Mesenteric fat pad (tissue), 1 donor: ENCODE measurements at regions not wholly inside any gene's neighbourhood (a gene's known extent, or its start where the extent isn't known, plus 50 kb on each side); places are given as distances from the start of the nearest gene placed in this dataset.

Source experiments
- DNase-seq: peaks from one replicate; pipeline ENCODE4 v3.0.0-alpha.2; 2020; ENCODE audit warnings: low spot score
- donor health status: DM: yes; HTN: yes; CAD: no.

GRCh38 chr5:142435410-142436115, 110.7 kb upstream of the SPRY4 start:
- DNase-seq, result no peak

- DNase-seq, result no peak
These were observed 109.4 kb upstream of the SPRY4 start for GRCh38 chr5:142434322-142434612.

DNA sequence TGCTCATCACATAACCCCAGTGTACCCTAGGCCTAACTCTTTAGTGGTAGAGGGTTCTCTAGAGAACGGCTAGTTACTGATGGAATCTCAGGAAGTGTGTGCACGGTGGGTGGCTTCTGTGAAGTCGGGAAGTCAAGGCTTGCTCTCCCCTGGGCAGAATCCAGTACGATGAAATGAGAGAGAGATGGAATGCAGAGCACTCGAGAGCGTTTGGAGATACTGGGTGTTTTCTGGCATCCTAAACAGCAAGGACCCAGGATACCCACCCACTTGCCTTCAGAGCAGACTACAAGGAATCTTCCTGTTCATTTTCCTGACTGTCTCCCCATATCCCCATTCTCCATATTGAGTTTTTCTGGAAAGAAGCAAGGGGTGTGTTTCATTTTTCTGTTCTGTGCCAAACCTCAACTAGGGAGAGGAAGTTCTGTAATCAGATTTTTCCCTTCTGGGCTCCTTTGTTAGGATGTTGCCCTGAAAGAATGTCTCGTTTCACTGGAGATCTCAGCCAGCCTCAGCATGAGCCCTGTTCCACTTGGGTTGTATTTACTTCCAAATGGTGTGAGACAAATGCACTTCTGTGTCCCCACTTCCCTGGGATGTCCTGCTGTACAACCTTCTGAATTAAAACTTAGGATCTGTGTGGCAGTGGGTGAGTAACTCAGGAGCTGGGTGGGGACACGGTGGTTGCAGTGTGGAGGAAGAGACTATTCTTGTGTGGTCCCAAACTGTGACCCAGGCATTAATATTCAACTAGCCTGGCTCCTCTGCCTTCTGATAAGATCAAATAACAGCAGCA, 108.9 kb upstream of the SPRY4 start:
- DNase-seq, result no peak

DNA sequence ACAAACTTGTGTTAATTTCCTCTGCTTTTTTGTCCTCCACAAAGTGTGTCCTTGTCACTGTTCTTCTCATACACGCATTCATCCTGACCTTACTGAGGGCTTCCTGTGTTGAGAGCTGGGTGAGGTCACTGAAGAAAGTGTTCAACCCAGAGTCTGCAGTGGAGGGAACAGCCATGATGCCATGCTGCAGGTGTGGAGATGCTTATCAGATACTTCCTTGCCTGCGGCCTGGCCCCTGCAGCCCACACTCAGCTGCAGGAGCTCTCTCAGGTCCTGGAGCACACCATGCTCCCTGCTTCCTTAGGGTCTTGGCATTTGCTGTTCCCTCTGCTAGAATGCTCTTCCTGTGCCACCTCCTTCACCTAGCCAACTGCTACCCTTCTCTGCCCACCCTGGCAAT, 108.1 kb upstream of the SPRY4 start:
- DNase-seq, result no peak

DNA sequence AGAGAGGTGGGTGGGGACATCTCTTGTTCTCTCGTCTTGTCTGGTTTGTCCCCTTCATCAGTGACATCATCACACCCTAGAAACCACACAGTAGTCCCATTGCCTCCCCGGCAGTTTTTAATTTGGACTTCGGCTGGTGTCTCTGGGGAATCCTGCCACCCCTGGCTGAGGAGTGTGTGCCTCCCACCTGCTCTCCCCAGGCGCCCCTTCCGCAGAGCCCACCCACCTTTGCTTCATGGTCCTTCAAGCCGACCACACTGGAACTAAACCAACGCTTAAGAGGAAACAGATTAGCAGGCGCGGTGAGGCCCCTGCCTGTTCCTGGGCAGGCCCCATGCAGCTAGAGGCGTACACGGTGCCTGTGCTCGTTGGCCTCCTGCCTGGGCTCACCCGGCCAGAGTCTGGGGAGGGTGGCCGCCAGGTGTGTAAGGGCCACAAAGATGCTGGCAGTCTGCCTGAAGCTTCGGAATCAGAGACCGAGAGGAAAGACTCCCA, 107.6 kb upstream of the SPRY4 start:
- DNase-seq, result no peak

DNA sequence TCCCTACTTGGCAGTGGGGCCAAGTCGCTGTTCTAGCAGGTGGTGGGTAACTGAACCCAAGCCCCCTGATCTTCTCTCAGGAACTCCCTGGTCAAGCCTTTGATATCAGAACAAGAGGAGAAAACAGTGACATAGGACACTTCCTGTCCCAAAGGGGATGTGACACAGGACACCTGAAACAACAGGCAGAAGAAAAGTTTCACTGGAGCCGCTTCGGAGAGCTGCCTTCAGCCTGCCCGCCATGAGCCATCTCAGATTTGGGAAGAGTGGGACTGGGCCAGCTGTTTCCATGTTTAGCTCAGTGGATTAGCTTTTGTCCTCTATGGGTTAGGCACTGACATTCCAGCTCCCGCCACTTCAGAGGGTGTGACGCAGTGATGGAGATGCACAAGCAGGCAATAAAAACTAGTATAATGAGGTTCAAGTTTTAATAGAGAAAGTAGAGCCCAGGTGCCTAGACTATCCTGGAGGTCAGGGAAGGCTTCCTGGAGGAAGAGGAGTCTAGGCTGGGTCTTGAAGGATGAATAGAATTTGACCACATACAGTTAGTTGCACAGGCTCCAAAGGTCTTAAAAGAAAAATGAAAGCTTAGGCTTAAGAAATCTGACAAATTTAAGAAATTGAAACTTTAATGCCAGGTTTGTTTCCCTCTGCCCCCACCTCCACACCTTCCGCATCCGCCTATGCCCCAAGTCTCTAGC, 104.1 kb upstream of the SPRY4 start:
- peak; percentile 16 for DNase-seq

DNA sequence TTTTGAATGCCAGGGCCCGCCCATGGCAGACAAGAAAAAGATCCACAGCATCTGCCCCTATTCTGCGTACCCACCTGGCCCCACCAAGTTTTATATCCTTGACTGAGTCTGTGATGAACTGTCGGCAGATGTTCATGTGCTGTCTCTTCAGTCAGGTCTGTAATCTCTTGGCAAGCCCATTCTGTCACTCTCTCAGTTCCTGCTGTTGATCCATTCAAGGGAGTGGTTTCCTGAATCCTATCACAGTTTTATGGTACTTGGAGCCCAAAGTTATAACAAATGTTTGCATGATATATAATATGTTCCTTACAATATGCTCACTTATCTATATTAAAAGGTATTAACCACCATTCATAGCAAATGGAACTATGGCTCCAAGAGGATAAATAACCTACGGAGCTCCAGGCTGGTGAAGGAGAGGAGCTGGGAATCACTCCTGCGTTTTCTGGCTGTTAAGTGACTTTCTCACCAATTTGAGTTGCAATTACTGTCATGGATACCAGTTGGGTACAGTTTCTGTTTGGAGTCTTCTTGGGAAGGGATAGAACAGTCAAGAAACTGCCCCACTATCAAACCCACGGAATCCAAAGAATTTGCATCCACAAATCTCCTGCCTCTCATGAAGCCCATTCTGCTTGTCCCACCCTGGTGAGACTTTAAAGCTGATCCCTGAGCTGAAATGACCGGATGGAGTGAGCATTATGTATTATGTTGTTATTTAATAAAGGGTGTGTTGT, 103.4 kb upstream of the SPRY4 start:
- DNase-seq, result no peak

DNA sequence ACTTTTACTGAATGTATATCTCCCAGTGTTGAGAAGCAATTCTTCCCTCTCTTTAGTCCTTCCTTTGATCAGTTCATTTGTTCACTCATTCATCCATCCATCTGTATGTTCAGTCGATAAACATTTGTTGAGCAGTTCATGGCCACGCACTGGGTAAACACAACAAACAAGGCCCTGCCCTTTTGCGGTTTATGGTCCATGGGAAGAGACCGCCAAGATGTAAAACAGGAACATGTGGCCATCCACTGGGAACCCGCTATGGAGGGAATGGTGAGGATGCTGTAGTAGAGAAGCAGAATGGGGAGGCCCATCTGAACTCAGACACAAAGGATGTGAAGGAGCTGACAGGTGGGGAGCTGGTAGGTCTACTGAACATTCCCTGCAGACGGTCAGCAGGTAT, 102.7 kb upstream of the SPRY4 start:
- peak; percentile 11 for DNase-seq

- DNase-seq, result peak; percentile 37
These were observed 102.2 kb upstream of the SPRY4 start for GRCh38 chr5:142427015-142427364.

- peak; percentile 51 for DNase-seq
These were observed 101.6 kb upstream of the SPRY4 start for GRCh38 chr5:142426129-142427014.

- DNase-seq, result peak; percentile 33
These were observed 100.7 kb upstream of the SPRY4 start for GRCh38 chr5:142425286-142426065.

- DNase-seq, result no peak
These were observed 97.6 kb upstream of the SPRY4 start for GRCh38 chr5:142422429-142422828.

DNA sequence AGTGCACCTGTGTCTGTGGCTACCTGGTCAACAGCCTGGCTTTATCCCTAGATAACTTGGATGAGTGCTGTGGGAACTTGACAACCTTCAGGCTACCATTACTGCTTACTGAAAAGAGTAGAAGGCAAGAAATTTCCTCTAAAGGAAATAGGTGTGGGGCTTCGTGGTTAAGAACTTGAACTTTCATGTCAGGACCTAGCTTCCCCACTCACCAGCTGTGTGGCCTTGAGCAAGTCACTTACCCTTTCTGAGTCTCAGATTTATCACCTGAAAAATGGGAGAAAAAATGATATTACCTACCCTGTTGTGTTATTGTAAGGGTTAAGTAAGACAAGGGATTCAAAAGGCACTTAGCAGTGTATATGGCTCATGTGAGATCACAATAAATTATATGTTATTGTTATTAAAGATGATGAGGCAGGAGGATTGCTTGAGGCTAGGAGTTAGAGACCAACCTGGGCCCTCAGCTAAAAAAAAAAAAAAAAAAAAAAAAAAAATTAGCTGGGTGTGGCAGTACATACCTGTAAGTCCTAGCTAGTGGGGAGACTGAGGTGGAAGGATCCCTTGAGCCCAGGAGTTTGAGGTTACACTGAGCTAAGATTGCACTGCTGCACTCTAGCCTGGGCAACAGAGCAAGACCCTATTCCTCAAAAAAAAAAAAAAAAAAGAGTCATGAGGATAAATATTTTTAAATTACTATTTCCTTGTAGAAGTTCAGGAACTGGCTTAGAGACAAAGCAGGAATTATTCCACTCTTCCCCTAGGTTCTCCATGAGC, 97.0 kb upstream of the SPRY4 start:
- DNase-seq, result peak; percentile 14

- no peak for DNase-seq
These were observed 96.4 kb upstream of the SPRY4 start for GRCh38 chr5:142421228-142421617.

GRCh38 chr5:142420561-142421227, 95.9 kb upstream of the SPRY4 start:
- DNase-seq, result no peak

- no peak for DNase-seq
These were observed 87.8 kb upstream of the SPRY4 start for GRCh38 chr5:142412581-142412980.

DNA sequence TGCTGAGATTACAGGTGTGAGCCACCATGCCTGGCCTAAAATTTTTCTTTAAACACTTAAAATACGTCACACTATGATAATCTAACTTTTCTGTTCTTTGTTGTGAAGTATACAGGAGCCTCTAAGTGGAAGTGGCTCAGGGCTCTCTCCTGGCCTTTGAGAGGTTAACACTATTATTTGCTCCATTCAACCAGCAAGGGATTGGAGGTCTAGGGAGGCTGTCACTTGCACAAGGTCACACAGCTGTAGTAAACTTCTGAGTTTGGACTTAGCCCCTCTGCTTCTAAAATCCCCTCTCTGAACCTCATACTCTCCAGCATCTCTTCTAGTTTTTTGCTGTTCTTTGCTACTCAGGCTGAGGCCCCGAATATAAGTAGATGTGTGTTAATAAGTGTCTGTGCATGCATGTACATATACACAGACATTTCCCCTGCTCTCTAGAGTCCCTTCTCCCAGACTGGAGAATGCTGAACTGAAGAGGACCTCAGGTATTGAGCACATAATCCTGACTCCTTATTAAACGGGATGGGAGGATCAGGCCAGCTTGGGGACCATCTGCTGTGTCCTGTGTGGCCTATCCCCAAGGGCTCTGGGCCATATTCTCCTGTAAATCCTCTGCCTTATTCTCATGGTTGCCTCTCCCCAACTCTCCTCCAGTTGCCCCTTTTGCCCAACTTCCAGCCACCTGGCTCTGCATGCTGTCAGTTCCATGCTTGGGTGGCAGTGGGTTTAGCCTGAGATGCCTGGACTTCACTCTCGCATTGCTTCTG, 87.0 kb upstream of the SPRY4 start:
- DNase-seq, result peak; percentile 33

- DNase-seq, result no peak
These were observed 86.3 kb upstream of the SPRY4 start for GRCh38 chr5:142411103-142411502.
